SIG-M5 (cell line): ENCODE measurements at regions not wholly inside any gene's neighbourhood (a gene's known extent, or its start where the extent isn't known, plus 50 kb on each side); places are given as distances from the start of the nearest gene placed in this dataset.
"Not testable (repeated sequence)": the region's sequence is repeated elsewhere in the genome, so short reads cannot be mapped to it uniquely, and the experiment has no call there.

Experiments
- DNase-seq: peaks from one replicate; lab custom pipeline; 2025; lab: John Stamatoyannopoulos, UW

DNA sequence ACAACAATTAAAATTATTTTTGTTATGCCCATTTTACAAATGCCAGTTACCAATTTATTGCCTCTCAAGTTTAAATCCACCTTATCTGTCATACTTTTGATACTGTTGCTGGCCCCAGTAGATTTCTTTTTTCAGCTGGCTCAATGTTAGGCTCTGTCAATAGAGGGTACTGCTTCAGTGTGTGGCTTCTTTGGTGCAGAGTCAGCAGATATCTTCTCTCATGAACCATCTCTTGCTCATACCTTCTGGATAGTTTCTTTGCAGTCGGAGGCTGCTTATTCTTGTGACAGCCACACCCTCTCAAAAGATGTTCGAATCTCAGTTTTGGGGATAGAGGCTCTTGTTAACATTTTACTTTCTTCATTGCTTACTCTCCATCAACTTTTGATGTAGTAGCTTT is 849.9 kb upstream of the SEMA6A start:
- no peak for DNase-seq

DNA sequence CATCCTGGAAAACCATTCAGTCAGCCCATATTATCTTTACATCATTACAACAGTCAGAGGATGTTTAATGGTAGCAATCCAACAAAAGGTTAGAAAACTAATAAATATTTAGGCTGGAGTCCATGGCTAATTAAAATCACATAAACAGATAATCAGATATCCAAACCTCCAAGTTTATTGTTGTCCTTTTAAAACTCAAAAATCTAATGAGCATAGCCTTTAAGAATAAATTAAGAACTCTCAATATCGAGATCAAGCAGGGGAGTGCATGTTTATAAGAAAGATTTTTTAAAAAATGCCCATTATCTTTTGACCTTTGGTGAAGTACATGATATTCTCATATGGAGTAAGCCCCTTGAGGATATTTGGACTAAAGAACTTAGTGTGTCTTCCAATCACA is 842.9 kb upstream of the SEMA6A start:
- no peak for DNase-seq

DNA sequence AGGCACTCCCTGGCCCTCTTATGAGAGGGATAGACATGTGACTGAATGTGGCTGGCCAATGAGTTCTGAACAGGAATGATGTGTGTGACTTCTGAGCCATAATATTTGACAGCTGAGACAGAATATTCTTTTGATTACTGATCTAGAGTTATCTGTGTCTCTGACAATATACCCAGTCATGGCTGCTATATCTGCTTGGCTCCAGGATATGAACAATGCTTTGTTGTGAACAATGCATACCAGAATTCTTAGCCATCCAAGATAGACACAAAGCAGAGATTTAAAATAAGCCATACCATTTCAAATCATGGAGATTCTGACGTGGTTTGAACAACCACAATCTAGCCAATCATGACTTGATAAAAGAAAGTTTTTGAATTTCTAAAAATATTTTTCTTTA is 840.3 kb upstream of the SEMA6A start:
- no peak for DNase-seq

DNA sequence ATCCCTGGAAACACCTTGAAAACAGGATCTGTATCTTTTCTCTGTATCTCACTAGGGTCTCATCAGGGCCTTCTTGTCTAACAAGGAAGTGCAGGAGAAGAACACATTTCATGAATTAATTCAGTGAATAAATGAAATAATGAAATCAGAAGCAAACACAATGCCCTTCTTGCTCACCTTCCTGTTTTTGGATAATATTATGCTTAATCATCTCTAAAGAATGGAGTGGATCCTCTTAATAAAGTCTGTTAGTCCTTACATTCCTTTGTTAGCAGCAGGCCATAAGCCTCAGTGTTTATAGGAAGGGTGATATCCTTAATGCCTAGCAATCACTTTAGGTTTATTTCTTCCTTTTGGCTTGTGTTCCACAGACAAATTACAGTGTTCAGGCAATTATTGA is 837.1 kb upstream of the SEMA6A start:
- DNase-seq: no peak

DNA sequence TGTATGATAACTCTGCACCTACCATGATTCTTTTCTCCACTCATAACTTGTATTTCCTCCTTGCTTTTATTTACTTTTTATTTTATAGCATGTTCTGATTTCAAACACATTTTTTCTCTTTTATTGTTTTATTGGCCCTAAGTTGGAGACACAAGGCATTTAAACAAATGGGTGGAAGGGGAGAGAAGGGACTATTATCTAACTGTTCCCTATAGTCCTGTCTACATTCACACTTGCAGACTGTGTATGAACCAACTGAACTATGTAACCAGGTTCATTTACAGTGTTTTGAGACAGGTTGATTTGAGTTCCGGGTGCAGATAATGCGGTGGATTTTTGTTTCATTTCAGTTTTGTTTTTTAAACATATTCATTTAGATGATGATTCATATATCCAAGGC is 830.6 kb upstream of the SEMA6A start:
- DNase-seq: no peak

DNA sequence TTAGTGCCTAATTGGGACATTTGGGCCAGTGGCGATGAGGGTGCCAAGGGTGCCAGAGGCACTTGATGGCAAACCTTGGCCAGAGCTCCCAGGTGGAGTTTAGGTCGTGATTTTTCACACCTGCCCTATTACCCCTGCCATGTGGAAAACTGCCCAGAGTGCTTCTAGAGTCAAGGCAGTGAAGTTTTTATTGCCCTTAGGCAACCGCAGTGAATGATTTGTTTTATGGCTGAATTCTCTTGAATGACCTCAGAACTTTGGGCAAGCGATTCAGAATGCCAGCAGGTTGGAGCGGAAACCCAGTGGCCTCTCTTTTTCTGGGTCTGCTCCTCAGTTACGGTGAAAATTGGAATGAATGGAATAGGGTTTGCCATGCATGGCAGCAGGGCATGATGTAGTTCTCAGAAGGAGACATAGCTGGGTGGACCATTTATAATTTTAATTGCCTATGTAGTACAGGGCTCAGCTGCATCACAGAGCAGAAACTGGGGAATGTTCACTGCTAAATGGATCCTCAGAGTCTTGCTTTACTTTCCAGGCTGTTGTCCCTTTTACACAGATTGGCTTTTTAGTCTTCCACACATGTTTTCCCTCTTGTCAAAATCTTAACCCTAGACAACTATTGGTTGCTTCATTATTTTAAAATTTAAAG is 820.0 kb upstream of the SEMA6A start:
- DNase-seq: no peak

DNA sequence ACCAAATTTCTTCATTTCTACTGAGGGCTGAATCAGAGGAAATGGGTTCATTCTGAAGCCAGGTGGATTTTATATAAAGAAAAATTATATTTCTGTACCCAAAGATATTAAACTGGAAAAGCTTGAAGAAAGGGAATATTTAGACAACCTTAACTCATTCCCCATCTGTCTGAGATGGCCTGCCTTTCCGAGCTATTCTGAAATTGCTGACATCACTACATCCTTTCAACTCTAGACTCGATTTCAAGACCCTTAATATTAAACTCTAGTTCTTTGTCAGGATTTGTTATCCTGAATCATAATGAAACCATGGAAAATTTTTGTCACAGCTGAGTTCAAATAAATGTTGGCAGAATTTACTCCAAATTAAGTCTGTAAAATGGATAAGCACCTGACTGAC is 818.5 kb upstream of the SEMA6A start:
- no peak for DNase-seq

DNA sequence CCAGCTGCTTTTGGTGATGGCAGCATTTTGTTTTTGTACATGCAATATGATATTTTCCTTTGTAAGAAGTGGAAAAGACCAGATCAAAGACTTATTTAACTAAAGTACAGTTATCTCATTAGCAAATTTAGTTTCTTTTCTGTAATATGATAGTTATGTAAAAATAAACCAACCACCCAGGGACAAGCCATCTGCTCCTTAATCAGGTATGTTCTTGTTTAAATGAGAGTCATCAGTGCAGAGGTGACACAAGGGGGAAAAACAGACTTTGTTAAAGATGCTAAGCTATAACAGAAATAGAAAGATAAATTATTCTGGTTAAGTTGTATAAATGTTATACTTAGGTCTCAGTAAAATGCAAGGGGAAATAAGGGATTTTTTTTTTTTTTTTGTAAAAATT is 805.7 kb upstream of the SEMA6A start:
- no peak for DNase-seq

DNA sequence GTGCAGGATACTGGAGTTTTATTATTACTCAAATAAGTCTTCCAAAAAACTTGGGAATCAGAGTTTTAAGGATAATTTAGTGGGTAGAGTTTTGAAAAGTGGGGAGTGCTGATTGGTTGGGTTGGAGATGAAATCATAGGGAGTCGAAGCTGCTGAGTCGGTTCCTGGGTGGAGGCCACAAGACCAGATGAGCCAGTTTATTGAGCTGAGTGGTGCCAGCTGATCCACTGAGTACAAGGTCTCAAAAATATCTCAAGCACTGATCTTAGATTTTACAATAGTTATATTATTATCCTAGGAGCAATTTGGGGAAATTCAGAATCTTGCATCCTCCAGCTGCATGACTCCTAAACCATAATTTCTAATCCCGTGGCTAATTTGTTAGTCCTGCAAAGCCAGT is 804.9 kb upstream of the SEMA6A start:
- no peak for DNase-seq

DNA sequence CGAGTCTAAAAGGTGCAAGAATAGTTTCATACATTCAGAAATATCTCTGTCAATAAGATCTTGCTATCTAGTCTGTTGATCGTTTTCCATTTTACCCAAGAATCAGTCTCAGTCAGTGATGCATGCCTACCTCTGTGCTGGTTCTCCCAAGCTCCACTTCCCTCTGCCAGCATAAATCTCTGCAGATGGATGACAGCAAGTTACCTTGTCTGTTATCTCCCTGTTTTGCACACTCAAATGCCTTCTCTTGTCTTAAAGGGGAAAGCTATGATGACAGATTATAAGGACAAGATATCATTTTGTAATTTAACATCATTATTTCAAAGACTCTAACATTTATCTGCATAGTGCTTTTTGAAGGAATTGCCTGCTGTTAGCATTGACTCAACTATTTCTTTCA is 802.1 kb upstream of the SEMA6A start:
- DNase-seq: no peak

DNA sequence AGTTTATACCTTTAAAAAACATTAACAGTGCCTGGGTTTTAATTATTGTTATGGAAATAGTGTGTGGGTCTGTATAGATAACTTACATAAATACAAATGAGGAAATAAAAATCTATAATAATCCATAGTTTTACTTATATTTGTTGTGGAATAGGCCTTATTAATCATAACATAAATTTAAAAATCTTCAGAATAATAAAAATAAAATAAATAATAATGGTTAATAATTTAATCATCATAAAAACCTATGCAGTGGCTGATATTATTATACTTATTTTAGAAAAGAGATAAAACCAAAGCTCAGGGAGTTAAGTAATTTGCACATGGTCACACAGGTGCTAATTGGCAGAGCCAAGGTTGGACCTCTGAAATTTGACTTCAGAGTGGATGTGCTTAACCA is 785.3 kb upstream of the SEMA6A start:
- DNase-seq: no peak

DNA sequence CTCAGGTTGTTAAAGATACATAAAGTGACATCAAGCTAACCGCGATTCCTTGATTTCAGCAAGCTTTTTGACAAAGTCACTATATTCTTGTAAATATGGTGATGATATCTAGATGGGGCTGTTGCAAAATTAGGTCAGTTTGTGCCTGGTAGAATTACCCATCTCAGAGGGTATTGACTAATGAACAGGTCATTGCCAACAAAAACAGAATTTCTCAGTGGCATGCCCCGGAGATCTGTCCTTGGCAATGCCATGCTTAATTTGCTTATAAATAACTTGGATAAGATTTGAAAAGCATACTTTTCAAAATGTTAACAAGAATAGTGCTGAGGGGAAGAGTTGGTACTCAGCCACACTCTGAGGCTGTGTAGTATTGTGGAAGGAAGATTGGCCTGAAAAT is 783.3 kb upstream of the SEMA6A start:
- no peak for DNase-seq

DNA sequence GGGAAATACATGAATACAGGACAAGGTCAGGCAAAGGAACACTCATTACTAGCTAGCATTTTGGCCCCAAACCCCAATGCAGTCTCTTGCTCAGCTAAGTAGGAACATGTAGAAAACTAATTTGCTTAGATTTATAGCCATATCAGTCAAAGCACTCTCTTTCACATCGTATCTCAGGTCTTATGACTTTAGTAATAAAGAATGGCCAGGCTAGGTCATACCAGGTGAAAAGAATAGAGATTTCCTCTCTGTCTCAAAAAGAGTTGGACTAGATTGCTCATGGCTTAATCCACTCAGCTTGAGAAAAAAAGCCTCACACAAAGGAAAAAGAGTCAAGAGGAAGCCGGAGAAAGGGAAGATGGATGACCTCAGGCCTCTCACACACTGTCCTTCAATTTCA is 772.7 kb upstream of the SEMA6A start:
- no peak for DNase-seq

DNA sequence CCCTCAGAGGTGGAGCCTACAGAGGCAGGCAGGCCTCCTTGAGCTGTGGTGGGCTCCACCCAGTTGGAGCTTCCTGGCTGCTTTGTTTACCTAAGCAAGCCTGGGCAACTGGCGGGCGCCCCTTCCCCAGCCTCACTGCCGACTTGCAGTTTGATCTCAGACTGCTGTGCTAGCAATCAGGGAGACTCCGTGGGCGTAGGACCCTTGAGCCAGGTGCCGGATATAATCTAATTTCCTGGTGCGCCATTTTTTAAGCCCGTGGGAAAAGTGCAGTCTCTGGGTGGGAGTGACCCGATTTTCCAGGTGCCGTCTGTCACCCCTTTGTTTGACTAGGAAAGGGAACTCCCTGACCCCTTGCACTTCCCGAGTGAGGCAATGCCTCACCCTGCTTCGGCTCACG is 769.1 kb upstream of the SEMA6A start:
- DNase-seq: not testable (repeated sequence)

DNA sequence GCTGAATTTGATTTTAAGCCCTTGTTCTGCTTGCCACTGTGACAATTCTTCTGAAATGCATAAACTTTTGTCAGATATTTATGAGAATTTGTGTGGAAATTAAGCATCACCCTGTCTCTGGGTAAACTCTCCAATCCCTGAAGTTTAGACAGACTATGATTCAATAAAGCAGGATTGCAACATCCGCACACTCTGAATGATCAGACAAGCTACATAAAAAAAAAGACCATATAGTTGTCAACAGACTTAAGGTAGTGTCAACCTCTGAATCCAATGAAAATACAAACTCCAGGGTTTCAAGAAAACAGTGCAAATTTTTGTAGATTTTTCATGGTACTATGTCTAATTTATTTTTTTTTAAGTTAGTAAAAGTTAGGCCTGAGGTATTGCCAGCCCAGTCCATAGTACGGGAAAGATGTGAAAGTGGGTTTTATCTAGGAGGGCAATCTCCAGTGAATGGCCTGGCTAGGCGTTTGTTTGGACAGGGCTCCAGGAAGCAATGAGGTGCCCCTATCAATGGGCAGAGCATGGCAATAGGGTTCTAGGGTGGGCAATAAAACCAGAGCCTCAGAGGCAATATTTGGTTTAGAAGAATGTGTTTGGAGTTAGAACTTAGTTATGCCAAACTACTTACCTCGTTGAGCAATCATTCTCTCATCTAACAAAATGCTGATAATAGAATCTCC is 762.6 kb upstream of the SEMA6A start:
- no peak for DNase-seq

DNA sequence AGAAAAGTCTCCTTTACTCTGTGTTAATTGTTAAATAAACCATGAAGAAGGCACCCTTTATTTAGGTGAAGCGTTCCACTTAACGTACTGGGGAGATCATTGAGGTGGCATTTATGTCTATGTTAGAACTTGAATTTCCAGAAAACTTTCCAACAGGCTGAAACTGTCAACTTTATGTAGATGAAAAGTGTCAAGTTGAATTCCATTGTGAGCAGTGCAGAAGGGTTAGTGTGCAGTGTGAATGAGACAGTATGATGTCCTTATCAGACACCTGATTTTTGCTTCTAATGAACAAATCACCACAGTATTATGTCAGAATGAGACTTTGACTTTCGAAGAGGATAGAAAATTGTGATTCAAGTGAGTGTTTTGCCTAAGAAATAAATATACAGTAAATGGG is 761.6 kb upstream of the SEMA6A start:
- DNase-seq: no peak

DNA sequence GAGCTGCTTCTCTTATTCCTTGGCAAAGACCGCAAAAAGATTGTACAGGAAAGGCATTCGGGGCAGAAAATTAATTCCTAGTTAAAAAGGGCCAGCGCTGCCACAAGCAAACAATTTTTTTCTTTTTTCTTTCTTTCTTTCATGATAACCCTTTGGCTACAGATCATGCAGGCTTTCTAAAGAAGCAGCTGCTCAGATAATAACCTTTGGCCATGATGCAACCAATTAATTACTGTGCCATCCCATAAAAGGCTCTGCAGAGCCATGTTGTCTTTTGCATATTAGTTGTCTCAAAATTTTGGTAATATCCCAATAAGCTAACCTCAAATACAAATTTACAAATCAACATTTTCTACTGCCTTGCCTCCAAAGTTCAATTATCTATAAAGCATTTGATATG is 758.4 kb upstream of the SEMA6A start:
- no peak for DNase-seq

DNA sequence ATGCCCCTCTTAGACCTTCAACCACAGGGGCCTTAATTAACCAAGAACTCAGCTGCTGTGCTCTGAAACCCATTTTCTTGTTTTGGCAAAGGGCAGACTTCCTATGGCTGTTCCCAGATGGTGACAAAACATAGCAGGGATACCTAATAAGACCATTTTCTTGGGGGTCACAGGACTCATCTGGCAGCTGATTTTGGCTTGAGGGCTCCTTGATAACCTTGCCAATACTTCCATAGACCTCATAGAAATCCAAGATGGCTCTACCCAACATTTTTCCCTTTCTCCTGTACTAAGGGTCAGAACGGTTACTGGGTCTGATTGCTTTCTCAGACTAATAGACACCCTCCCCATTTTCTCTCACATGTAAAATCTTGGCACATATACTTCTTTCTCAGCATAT is 757.7 kb upstream of the SEMA6A start:
- no peak for DNase-seq

DNA sequence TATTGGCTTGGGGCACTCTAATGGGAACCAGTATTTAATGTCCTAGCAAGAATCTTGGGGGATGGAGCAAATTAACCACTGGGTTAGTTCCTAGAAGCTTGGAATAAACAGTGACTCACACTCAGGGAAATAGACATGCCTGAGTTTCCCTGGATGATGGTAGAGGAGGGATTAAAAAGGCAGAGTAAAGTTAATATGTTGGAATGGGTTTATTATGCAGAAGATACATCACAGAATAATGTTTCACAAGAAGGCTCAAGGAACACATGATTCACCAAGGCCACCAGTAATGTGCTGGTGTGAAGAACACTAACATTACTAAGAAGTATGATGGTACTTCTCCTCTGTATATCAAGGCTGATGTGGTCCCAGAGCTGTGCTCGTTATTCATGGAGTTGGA is 752.9 kb upstream of the SEMA6A start:
- no peak for DNase-seq

DNA sequence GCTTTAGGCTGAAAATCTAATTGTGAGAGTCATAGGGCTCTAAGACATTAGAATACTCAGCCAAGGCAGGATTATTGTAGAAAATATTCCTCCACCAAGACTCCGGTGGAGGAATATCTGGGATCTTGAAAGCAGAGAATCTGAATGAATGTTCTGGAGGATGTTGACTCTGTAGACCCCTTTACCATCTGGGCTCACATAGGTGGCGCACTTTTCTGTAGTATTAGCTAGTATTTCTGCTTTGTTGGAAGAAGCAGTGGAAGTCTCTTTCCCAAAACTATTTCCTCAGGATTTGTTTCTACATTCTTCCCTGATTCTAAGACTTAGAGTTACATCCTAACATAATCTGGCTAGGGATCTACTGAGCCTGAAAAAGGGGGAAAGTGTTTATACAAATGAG is 752.4 kb upstream of the SEMA6A start:
- no peak for DNase-seq

DNA sequence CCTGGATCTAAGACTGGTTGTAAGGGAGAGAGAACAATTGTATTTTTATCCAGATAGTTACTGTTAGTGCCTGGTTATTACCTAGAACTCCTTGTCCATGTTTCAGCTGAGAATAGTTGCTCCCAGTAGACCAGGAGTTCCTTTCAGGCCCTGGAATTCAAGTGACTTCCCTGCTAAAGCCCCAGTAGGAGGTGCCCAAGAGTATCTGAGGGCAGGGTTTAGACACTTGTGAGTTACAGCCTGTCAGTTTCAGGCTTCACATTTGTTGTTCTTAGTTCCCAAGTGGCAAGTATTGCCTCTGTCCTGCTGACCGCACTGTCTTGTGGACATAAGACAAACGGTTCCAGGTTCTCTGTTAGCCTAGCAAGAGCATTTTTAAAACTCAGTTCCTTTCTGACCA is 743.9 kb upstream of the SEMA6A start:
- DNase-seq: no peak

DNA sequence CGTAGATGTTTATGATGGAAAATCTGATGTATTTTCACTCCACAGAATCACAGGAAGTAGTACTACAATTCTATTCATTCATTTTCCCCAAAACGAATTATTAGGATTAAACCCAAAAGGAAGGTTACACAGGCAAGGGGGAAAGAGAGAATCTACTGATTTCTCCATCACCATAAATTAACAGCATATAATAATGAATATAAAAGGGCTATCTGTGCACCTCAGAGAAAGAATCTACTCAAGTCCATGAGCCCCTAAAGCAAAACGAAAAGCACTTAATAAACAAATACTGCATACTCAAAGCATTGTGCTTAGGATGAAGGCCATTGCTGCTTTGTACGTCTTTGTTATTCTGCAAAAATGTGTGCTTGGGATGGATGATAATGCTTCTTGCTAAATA is 740.5 kb upstream of the SEMA6A start:
- DNase-seq: no peak

DNA sequence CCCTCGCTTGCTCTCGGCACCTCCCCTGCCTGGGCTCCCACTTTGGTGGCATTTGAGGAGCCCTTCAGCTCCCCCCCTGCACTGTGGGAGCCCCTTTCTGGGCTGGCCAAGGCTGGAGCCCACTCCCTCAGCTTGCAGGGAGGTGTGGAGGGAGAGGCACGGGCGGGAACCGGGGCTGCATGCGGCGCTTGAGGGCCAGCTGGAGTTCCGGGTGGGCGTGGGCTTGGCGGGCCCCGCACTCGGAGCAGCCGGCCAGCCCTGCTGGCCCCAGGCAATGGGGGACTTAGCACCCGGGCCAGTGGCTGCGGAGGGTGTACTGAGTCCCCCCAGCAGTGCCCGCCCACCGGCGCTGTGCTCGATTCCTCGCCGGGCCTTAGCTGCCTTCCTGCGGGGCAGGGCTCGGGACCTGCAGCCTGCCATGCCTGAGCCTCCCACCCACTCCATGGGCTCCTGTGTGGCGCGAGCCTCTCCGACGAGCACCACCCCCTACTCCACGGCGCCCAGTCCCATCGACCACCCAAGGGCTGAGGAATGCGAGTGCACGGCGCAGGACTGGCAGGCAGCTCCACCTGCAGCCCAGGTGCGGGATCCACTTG is 730.0 kb upstream of the SEMA6A start:
- not testable (repeated sequence) for DNase-seq

DNA sequence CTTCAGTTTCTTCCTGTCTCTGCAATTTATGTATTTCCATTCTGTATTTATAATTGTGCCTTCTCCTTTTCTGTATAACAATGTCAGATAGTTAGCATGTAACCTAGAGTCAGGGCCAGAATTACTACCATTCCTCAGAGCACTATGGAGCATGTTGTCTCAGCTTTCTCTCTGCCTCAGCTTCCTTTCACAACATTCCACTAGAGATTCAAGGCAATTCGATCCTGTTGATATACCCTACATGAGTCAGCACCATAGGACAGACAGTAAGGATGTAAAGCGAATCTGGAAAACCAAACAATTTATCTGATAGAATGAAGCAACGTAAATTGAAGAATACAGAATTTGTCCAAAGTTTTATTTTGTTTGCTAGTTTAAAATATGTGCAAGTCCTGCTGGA is 728.3 kb upstream of the SEMA6A start:
- no peak for DNase-seq
